ENCODE measurements at regions not wholly inside any gene's neighbourhood (a gene's known extent, or its start where the extent isn't known, plus 50 kb on each side); places are given as distances from the start of the nearest gene placed in this dataset.

DNA sequence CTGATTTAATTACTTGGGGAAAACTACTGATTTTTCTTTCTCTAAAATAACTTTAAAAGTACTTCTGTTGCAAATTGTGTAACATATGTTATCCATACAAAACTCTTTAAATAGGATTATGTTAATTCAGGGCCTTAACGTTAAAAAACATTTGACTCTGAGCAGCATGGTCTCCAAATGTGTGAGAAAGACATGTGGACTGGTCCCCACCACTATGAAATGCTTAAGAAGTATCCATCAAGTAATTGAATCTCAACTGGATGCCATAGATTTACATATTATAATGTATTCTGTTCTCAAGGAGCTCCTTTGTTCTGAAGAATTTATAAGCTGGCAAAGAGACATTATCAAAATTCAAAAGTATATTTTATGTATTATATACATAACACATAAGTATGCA is 130.8 kb upstream of the HEY2 start:
- TF ChIP-seq SIN3A (conservative IDR thresholded peaks at IDR 0.05 in 1 of 2, IDR thresholded peaks at IDR 0.05 in 1 of 2; ENCODE audit: low read depth in 1 of 2, low read length in 2 of 2), result no peak
- no peak for TF ChIP-seq JUN (IDR thresholded peaks at IDR 0.05; ENCODE audit: low read depth, low read length)
- TF ChIP-seq, protein P1, sequence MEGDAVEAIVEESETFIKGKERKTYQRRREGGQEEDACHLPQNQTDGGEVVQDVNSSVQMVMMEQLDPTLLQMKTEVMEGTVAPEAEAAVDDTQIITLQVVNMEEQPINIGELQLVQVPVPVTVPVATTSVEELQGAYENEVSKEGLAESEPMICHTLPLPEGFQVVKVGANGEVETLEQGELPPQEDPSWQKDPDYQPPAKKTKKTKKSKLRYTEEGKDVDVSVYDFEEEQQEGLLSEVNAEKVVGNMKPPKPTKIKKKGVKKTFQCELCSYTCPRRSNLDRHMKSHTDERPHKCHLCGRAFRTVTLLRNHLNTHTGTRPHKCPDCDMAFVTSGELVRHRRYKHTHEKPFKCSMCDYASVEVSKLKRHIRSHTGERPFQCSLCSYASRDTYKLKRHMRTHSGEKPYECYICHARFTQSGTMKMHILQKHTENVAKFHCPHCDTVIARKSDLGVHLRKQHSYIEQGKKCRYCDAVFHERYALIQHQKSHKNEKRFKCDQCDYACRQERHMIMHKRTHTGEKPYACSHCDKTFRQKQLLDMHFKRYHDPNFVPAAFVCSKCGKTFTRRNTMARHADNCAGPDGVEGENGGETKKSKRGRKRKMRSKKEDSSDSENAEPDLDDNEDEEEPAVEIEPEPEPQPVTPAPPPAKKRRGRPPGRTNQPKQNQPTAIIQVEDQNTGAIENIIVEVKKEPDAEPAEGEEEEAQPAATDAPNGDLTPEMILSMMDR (IDR thresholded peaks at IDR 0.05; ENCODE audit: control extremely low read depth in 1 of 3, insufficient read depth in 1 of 3, low read depth in 1 of 3, low read length in 3 of 3), result no peak

Measured in H1 (cell line).